SK-N-MC (cell line): ENCODE measurements at regions not wholly inside any gene's neighbourhood (a gene's known extent, or its start where the extent isn't known, plus 50 kb on each side); places are given as distances from the start of the nearest gene placed in this dataset.

Experiments used
- EZH2 ChIP-seq: fragments of 200-600 bp; sonication (generic); IDR thresholded peaks from one replicate; pipeline ENCODE4 v1.6.1; 2017; ENCODE audit warnings: antibody characterized with exemption
- POLR2AphosphoS5 ChIP-seq: IDR thresholded peaks from 2 replicates; pipeline ENCODE4 v1.6.1; 2012; ENCODE audit warnings: mild to moderate bottlenecking, low read depth, low read length, borderline replicate concordance

DNA sequence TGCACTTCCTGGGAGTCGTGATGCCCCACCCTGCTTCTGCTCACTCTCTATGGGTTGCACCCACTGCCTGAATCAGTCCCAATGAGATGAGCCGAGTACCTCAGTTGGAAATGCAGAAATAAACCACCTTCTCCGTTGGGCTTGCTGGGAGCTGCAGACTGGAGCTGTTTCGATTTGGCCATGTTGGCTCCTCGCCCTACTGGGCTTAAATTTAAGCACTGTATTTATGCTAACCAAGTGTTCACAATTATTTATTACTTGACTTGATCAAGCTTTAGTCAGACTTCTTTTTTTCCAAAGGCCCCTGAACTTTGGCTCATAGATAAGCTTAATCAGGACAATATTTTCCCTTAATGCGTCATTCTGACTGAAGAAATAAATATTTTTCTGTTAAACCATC lies 1072.4 kb upstream of the CDH9 start:
- TF ChIP-seq POLR2AphosphoS5 (no peak), EZH2 (no peak)
